Lower leg skin (tissue), 4 donors: ENCODE measurements at regions not wholly inside any gene's neighbourhood (a gene's known extent, or its start where the extent isn't known, plus 50 kb on each side); places are given as distances from the start of the nearest gene placed in this dataset.

Experiments used
- DNase-seq, 2 donors: peaks; one replicate each; pipeline ENCODE4 v3.0.0-alpha.2; 2019; ENCODE audit warnings: low spot score in 2 of 2
- H3K4me3 ChIP-seq: fragments of 200-600 bp; sonication (generic); 2 replicates; pipeline ENCODE4 v1.5.1; 2017; ENCODE audit warnings: mild to moderate bottlenecking, low read depth; ENCODE audit not compliant: poor library complexity, severe bottlenecking
- CTCF ChIP-seq, 3 donors: fragments of 450-650 bp; IDR thresholded peaks; one replicate each; pipeline ENCODE4 v1.5.1; 2016; ENCODE audit warnings: antibody characterized with exemption in 3 of 3, mild to moderate bottlenecking in 3 of 3, moderate library complexity in 2 of 3
- POLR2A ChIP-seq, 2 donors: fragments of 450-650 bp; IDR thresholded peaks; one replicate each; pipeline ENCODE4 v1.6.1; 2016 to 2017; ENCODE audit warnings: antibody characterized with exemption in 2 of 2, mild to moderate bottlenecking in 1 of 2, moderate library complexity in 1 of 2
- WGBS, 2 donors: methylation state at CpG; one replicate each; pipeline ENCODE4 v1.1.5; 2018; 5-methylcytosine and 5-hydroxymethylcytosine counted together
- intact Hi-C: fragments of 100-400 bp; cut with DNase I; formaldehyde crosslinking; loops from one replicate; pipeline ENCODE4 v1.15.0; 2023; ENCODE audit warnings: low total_unique reads

GRCh38 chr2:866009-866680 lies 84.5 kb upstream of the SNTG2 start:
- no peak overlapping the region for H3K4me3 ChIP-seq
- TF ChIP-seq CTCF (IDR thresholded peaks at IDR 0.05) (no peak), POLR2A (IDR thresholded peaks at IDR 0.05) (no peak)
- intact Hi-C loops: no loop called here
- WGBS, 2 donors: 71 to 78% methylated on average over 15 of the region's 15 CpGs
- DNase-seq: peak in 1 of 2 donors; percentile 65

- peak in 1 of 2 donors; percentile 84 for DNase-seq
- WGBS, 2 donors: 85% methylated on average over 16 of the region's 16 CpGs
- intact Hi-C loops: no loop called here
- TF ChIP-seq POLR2A (IDR thresholded peaks at IDR 0.05): no peak
- no peak overlapping the region for H3K4me3 ChIP-seq
Observed at GRCh38 chr2:864501-865106, 86.0 kb upstream of the SNTG2 start.

- no peak overlapping the region for H3K4me3 ChIP-seq
- intact Hi-C loops: no loop called here
- DNase-seq: peak in 1 of 2 donors; percentile 67
- WGBS, 2 donors: 65 to 86% methylated on average over 10 to 13 of the region's 13 CpGs
- no peak for TF ChIP-seq POLR2A (IDR thresholded peaks at IDR 0.05)
Observed at GRCh38 chr2:863732-864450, 86.8 kb upstream of the SNTG2 start.

- no peak for TF ChIP-seq POLR2A (IDR thresholded peaks at IDR 0.05)
- TF ChIP-seq CTCF (IDR thresholded peaks at IDR 0.05): no peak
- DNase-seq: peak in 1 of 2 donors; percentile 65
- no peak overlapping the region for H3K4me3 ChIP-seq
- 71 to 77% methylated on average over 9 of the region's 9 CpGs for WGBS, 2 donors
- intact Hi-C loops: no loop called here
Observed at GRCh38 chr2:862731-863466, 87.8 kb upstream of the SNTG2 start.

GRCh38 chr2:862355-862687 lies 88.3 kb upstream of the SNTG2 start:
- no peak overlapping the region for H3K4me3 ChIP-seq
- TF ChIP-seq POLR2A (IDR thresholded peaks at IDR 0.05) (no peak), CTCF (IDR thresholded peaks at IDR 0.05) (no peak)
- 78 to 79% methylated on average over 17 of the region's 17 CpGs for WGBS, 2 donors

GRCh38 chr2:861655-862354 lies 88.8 kb upstream of the SNTG2 start:
- intact Hi-C loops: no loop called here
- WGBS, 2 donors: 28 to 44% methylated on average over 24 of the region's 24 CpGs
- TF ChIP-seq CTCF (IDR thresholded peaks at IDR 0.05): no peak
- no peak for TF ChIP-seq POLR2A (IDR thresholded peaks at IDR 0.05)
- DNase-seq: peak in 1 of 2 donors; percentile 67
- no peak overlapping the region for H3K4me3 ChIP-seq

More at GRCh38 chr2:862355-862687, 88.3 kb upstream of the SNTG2 start:
- intact Hi-C loops: no loop called here
- DNase-seq: peak in 1 of 2 donors; percentile 46
